Stimulated activated CD4-positive, alpha-beta T cell treated with anti-CD3 and anti-CD28 coated beads, Interleukin-15, amount 100 ng/mL, for 48 hours (primary cell): ENCODE measurements at regions not wholly inside any gene's neighbourhood (a gene's known extent, or its start where the extent isn't known, plus 50 kb on each side); places are given as distances from the start of the nearest gene placed in this dataset.
"Not testable (repeated sequence)": the region's sequence is repeated elsewhere in the genome, so short reads cannot be mapped to it uniquely, and the experiment has no call there.

Source experiments
- DNase-seq, 2 donors: peaks; one replicate each; pipeline ENCODE4 v3.0.0-alpha.2; 2020; ENCODE audit warnings: low read depth in 2 of 2

DNA sequence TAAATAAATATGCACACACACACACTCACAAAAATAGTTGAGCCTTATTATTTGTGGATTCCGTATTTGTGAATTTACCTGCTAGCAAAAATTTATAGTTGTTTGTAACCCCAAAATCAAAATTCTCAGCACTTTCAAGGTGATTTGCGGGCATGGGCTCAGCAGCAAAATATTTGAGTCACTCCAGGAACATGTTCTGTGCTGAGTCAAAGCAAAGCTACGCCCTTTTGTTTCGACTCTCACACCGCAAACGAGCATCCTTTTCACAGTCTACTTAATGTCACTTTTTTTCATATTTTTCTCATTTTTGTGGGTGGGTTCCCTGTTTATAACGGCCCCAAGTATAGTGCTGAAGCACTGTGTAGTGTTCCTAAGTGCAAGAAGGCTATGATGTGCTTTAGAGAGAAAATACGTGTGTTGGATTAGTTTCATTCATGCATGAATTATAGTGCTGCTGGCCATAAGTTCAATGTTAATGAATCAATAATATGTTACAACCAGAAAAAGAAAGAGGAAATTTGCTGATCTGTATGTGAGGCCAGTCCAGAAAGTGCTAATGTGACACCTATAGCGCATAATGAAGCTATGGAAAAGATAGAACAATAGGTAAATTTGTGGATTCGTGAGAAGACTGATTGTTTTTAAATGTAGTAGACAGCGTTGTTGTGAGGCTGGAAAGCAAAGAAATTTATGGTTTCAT lies 723.2 kb upstream of the AGA start:
- DNase-seq, result no peak

DNA sequence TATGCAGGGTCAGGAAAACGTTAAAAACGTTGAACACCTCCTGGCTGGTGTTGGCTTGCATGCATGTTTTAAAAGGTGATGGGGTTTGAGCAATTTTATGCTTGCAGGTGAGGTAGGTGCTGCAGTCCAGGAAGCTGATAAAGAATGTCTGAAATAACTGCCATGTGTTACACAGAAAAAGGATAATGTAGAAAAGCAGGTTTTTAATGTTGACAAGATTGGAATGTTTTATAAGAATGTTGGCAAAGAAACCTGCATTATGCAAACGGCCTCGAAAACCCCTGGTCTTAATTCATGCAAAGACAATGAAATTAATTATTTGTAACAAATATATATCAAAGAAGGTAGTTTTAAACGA lies 723.7 kb upstream of the AGA start:
- no peak for DNase-seq

DNA sequence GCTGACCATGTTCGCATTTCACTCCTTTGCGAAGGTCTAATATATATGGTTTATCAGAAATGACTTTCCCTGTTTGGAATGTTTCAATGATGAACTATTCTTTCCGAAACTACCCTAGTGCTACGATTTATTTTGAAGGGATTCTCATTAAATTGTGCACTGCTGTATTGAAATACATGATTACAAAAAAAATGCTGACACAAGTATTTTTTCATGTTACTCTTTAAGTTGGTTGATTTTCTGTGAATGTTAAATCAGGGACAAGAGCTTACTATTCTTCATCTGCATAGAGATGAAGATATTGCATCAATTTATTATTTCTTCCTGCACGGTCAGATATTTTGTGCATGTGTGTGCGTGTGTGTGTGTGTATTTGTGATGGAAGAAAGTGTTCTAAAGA lies 731.5 kb upstream of the AGA start:
- DNase-seq, result no peak

DNA sequence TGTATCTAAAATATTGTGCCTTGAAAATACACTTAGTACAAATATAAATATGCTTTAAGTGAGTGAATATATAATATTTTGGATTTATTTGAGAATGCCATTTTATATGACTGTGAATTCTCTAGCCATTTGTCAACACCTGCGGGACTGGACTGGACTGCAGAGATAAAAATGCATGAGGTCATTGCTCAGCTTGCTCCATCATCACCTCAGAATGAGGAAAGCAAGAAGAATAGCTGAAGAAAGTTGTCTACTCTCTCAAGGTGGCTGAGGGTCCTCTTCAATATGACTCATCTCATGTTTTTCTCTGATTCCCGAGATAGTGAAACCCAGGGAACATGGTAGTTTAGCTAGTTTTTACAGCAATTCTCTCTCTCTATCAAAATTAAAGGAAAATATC lies 732.5 kb upstream of the AGA start:
- DNase-seq, result no peak

DNA sequence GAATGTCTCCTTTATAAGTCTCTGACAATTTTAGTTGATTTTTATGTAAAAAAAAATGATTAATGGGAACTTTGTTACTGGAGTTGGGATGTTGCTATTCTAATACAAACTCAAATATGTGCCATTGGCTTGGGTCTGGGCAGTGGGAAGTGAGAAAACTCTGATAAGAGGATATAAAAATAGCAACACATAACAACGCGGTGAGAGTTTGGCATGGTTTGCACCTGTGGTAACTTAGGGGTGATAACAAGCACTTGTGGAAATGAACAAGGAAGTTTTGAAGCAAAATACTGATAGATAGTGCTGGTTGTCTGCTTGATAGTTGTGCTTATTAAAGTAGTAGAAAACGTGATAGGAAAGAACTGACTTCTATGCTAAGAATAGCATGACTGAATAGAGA lies 743.3 kb upstream of the AGA start:
- DNase-seq, result no peak

DNA sequence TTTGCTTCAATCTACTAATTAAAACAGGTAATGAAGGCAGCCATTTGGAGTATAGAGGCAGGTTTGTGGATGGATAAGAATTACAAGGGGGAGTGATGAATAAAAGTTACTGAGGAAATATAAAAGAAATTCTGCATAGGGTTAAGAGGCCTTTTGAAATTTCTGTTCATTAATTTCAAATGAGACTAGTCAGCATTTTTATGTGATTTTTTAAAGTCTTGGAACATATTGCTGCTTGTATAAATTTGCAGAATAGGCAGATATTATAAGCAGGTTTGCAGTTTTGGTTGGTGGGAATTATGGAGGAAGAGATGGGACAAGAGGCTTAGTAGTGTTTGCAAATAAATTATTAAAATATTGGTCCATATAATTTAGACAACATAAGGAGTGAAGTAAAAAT lies 750.4 kb upstream of the AGA start:
- DNase-seq, result no peak

DNA sequence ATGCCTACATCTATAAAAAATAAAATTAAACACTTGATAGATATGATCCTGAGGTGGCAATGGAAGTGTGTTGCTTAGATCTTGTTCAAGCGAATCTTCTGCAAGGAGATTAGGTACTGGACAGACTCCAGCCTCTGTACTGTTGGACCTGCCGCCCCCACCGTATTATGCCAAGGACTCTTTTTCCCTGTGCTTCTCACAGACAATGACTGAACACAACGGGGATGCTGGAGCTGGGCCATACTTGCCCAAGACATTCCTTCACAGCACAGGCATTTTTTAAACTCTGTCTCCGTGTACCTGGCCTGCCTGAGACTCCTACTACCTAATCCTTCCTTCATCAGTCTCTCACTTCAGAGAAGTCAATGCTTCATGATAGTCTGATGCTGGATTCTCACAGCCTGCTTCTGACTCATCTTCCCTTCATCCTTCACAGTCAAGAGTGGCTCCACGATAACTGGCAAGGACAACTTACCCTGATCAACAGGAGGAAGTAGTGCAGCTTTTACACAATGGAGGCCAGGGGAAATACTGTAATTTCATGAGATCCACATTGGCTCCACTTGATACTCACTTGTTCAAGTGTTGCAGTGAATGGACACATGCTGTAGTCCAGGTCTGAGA lies 754.6 kb upstream of the AGA start:
- no peak for DNase-seq

DNA sequence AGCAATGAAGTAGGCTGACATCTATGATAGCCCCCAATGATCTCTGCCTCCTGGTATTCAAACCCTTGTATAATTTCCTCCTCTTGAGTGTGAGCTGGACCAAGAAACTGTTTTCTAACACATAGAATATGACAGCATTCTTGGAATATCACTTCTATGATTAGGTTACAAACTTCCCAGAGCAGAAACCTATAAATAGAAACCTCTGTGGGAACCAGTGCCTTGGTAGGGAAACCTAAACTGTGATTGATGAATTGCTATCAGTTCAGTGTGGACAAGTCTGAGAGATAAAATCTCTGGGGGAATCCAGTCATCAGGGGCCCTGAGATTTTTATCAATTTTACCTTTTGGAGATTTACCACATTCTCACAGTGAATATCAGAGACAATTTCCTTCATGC lies 756.5 kb upstream of the AGA start:
- DNase-seq, result no peak

DNA sequence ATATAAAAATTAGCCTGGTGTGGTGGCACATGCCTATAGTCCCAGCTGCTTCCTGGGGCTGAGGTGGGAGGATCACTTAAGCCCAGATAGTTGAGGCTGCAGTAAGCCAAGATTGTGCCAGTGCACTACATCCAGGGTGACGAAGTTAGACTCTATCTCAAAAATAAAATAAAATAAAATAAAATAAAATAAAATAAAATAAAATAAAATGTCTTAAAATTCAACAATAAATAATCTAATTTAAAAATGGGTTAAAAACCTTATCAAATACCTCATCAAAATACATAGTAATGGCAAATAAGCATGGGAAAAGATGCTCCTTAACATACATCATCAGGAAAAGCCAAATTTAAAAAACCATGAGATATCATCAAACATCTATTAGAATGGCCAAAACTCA lies 760.2 kb upstream of the AGA start:
- DNase-seq, result no peak

DNA sequence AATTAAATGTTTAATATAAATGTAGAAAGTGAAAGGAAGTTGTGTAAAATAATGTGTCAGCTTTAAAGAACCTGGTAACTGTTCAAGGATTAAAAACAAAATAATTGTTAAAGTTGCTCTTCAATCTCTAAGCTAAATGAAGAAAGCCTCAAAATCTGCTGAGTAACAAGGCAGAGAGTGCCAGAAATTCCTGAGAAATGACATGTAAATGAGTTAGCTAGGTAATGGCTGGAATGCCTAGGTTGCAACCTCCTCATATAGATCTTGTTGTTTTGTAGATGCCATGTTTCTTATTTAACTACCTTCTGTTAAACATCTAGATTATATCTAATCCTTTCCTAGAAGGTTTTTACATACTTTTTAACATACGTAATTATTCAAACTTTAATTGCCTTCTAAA lies 763.6 kb upstream of the AGA start:
- DNase-seq, result no peak

DNA sequence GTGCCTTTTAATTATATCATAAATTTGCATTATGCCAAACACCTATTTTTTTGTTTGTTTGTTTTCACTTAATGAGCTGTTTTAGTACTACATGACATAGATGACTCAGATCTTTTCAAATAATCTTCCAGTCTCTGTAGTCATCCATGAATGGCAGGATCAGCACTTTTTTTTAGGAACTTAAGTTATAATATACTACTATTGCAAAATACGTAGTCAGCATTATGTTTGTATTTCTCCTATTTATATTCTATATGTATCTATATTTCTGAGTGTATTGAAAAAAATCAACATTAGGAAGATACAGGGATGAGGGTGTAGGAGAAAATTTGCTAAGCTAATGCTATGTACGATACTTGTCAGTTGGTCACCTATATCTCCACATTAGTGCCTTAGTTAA lies 773.1 kb upstream of the AGA start:
- no peak for DNase-seq

DNA sequence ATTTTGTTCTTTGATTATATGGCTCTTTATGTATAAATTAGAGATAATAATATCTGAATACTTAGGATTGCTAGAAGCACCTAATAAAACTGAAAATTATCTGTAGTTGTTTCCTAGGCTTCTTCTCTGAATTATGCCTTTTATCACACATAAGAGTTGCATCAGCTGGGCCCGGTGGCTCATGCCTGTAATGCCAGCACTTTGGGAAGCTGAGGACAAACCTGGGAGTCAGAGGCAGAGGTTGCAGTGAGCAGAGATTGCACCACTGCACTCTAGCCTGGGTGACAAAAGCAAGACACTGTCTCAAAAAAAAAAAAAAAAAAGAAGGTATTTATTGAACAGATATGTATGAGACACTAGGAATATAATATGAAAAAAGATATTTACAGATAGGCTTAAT lies 773.5 kb upstream of the AGA start:
- no peak for DNase-seq

DNA sequence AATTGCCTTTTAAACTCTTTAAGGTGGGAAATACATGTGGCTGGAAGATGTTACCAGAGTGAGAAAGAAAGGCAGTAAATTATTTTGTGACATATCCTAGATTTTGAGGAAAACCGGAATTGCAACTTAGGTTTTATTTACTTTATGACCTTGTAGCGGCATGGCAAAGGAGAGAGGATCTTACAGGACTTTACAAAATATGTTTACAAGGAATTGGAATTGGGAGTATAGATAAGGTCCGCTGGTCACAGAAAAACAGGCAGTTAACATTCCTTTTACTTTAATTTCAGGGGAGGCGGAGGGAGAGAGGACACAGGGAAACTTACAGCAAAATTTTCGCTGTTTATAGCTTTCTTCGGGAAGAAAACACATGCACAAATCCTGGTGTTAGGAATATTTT lies 784.2 kb upstream of the AGA start:
- DNase-seq, result not testable (repeated sequence)

DNA sequence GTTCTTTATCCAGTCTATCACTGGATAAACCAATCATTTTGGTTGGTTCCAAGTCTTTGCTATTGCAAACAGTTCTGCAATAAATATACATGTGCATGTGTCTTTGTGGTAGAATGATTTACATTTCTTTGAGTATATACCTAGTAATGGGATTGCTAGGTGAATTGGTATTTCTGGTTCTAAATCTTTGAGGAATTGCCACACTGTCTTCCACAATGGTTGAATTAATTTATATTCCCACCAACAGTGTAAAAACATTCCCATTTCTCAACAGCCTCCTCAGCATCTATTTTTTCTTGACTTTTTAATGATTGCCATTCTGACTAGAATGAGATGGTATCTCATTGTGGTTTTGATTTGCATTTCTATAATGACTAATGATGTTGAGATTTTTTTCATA lies 791.7 kb upstream of the AGA start:
- DNase-seq, result no peak

DNA sequence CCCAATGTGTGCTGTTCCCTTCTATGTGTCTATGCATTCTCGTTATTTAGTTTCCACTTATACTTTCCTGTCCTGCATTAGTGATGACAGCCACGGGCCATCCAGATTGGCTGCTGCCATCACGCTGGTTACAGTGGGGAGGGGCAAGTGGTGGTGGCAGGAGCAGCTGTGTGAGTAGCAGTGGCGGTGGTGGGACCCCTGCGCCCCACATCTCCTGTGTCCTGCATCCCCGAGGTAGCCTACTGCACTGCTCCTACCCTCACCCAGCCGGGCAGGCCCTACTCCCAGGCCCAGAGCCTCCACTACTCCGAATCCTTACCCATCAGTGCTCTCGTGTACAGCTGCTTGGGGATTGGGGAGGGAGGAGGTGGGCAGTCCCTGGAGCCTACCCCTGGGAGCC lies 798.7 kb upstream of the AGA start:
- no peak for DNase-seq

DNA sequence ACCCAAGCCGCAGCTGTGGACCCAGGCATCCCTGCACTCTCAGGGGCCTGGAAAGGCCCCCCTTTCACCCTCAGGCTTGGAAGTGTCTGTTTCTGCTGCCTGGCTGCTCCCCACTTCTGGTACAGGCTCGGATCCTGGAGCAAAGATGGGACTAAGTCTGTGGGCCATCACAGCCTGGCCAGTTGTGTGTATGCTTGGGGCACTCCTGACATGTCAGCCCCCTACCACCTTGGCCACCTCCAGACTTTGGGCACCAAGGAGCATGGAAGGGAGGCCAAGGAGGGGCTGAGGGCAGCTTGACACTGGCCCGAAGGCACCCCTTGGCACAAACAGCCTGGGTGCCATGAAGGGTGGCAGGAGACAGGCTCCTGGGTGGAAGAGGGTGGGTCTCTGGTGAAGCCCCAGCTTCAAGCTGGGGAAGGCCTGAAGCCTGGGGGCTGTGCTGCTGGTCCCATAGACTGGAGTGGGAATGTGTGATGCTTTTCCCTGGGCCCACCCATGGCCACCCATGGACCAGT lies 799.4 kb upstream of the AGA start:
- no peak for DNase-seq

DNA sequence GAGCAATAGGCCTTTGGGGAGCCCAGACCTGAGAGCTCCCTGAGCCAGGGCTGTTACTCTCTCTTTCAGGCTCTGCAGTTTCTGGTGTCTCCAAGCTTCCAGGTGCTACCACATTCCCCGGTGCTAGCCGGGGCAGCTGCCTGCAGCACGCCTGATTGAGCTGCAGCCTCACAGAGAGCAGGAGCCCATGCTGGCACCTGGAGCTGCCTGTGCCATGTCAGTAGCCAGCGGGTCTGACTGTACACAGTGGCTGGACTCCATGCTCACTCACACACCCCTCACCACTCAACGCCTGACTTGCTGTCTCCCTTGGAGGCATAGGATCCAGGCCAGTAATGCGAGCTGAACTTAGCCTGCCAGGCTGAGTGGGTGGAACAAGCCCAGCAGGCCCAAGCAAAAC lies 800.4 kb upstream of the AGA start:
- no peak for DNase-seq

DNA sequence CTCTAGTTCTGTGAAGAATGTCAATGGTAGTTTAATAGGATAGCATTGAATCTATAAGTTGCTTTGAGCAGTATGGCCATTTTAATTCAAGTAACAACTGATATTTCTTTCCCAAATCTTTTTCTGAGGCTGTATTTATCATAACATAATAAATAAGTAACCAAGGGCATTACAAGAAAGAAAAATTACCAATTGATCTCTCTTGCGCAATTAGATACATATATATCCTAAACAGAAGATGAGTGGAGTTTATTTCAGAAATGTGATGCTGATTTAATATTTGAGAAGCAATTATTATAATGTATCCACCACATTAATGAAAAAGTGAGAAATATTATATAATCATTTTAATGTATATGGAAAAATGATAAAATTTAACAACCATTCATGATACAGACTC lies 802.5 kb upstream of the AGA start:
- DNase-seq, result no peak

DNA sequence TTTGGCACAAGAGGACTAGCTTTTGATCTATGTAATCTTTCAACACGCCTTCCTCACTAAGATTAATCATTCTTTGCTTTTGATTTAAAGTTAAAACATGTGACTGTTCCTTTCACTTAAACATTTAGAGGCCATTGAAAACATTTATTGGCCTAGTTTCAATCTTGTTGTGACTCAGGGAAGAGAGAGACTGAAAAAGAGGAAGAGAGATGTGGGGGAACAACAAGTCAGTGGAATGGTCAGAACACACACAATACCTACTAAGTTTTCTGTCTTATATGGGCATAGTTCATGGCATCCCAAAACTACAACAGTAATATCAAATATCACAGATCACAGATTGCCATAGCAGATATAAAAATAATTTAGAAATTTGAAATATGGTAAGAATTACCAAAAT lies 812.9 kb upstream of the AGA start:
- no peak for DNase-seq

DNA sequence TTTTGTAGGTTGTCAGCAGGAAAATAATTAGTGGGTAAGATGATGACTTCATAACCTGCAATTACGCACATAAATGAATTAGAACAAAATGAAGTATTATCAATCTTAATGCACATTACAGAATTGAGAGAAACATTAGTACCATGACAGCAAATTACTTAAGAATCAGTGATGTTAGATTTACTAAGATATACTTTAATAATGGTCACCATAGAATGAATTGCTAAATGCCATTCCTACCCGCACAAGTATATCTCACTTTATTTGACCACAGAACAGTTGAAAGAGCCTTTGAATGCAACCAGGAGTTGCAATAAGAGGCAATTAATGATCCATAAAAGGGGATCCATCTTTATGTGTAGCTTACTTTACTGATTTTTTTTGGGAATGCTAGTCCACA lies 816.4 kb upstream of the AGA start:
- DNase-seq, result no peak

DNA sequence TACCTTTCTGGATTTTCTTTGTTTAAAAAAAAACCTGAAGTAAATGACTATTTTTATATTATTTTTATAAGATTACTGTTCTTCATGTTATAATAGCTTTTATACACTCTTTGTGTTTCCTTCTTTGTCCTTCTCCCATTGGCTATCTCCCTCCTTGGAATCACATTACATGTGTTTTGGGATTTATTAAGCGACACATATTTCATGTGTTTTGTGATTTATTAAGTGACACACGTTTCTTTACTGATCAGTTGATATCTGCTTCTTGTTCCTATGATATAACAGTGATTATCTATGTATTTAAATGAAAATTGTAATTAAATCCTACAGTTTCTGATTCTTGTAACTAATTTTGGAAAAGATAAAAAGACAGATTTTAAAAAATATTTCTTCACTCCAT lies 817.3 kb upstream of the AGA start:
- DNase-seq, result no peak

DNA sequence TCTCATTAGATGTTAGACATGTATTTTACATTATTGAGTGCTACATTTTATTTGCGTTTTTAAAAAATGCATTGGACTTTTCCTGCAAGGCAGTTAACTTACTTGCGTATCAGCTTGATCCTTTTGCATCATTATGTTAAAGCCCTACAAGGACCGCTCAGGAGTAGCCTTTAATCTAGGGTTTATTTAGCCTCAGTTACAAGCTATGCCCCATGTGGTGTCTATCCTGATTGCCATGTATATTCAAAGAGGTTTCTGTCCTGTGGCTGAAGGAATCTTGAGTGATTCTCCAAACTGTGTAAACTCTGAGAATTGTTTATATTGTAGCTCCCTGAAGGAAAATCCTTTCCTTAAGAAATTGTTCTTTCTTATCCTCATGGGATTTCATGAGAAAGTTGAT lies 821.8 kb upstream of the AGA start:
- no peak for DNase-seq

DNA sequence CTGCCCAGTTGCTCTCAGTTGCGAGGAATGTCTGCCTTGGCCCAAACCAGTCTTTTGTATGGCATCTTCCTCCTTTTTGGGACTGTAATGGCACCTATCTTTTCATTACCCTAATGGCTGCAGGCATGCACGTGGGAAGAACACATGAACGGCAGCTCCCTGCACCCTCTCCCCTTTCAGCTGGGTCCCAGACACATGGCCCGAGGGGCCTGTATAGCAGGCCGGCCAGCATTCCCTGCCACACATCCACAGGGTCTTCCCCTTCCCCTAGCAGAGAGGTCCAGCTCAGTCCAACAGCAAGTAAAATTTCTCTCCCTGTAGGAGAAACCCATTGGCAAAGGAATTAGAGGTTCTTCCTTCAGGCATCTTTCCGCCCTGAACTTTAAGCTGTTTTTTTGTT lies 829.1 kb upstream of the AGA start:
- no peak for DNase-seq

DNA sequence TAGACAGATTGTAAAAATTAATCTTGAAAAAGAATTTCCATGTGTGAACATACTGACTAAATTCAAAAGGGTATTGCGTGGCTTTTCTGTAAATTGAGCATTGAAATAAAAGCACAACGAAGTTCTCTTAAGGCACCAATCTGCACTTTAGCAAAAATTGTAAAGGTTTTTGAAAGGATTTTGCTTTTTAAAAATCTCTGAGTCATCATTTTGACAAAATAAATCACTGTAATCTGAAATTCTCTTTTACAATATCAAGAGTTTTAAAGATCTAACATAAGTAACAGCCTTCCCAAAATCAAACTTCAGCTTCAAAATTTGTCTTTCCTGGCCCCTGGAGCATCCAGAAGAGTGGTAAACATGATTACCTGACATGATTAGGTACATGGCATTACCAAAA lies 830.9 kb upstream of the AGA start:
- no peak for DNase-seq
